GM18868 (cell line): ENCODE measurements at regions not wholly inside any gene's neighbourhood (a gene's known extent, or its start where the extent isn't known, plus 50 kb on each side); places are given as distances from the start of the nearest gene placed in this dataset.

ENCODE experiments used
- ATAC-seq: cut with Tn5 transposase; IDR thresholded peaks from one replicate; pipeline ENCODE4 v1.9.1; 2021; ENCODE audit warnings: mild to moderate bottlenecking, moderate library complexity; ENCODE audit not compliant: unreplicated experiment

DNA sequence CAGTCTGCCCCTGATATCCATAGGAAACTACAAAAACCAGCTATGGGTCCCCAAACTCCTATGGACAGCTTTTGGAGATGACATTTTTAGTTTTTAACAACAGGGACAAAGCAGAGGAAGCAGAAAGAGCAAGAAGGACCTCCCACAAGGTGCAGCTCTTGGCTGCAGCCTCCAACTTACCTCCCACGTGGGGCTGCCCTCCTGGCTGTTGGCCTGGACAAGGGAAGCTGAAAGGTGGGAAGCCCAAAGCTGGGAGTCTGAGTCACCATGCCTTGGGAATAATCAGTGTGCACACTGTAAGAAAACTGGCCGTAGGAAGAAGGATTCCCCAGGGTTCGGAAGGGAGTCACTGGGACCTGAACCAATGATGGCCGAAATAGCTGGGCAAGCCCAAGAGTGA lies 51.8 kb upstream of the PAX1 start:
- ATAC-seq = no peak

DNA sequence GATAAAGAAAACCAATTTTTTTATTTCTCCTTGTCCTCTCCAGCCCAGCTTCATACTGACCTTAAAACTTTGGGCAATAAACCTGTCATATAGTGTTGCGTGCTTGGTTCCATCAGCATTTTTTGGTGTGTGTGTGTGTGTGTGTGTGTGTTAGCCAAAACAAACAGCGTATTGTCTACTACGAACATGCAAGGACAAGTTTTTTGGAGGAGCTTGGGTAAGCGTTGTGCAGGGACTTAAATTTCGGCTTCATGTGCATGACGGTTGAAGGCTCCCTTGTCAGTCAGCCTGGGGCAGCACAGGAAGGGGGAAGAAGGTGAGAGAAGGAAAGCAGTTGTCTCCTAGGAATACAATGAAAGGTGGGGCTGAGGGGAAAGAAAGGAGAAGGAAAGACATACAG lies 62.0 kb upstream of the PAX1 start:
- no peak for ATAC-seq

- no peak for ATAC-seq
Measured at GRCh38 chr20:21640556-21640955, 64.9 kb upstream of the PAX1 start.

- ATAC-seq = no peak
Measured at GRCh38 chr20:21633829-21634228, 71.6 kb upstream of the PAX1 start.

DNA sequence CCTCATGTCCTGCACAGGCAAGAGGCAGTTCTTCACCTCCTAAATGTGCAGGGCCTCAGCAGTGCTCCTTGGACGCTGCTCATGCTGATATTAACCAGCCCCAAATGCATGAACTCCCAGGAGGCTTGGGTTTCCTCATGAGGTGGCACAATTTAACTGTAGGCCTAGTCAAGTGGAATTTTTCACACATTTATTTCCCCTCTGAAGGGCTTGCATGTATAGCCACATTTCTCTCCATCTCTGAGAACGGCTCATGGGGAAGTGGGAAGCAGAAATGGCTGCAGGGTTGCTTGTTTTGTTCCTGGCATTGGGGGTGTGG lies 72.8 kb upstream of the PAX1 start:
- ATAC-seq = no peak

- no peak for ATAC-seq
Measured at GRCh38 chr20:21632031-21632734, 73.3 kb upstream of the PAX1 start.

DNA sequence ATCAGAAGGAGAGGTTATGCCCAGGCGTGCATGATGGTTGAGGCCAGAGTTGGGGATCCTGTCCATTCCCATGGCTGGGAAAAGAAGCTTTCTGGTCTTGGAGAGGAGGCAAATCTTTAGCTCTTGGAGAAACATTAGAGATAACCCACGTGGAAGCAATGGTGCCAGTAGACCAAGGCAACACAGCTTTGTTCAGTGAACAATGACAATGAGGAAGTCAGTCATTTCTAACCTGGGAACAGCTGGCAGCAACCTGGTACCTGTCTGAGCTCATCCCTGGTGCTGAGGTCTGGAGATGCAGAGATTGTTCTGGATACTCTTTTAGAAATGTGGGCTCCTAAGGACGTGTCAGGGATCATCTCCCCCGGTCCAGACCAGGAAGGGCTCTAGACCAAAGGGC lies 76.7 kb upstream of the PAX1 start:
- ATAC-seq = no peak

DNA sequence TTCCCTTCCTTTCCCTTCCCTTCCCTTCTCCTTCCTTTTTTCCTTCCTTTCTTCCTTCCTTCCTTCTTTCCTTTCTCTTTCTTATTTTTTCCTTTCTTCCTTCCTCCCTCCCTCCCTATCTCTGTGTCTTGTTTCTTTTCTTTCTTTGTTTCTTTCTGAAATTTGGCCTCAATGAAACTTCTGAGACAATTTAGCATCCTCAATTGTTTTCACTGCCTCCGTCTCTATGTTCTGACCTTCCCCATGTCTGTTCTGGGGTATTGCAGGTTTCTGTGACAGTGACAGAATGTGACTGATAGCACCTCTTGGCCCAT lies 81.7 kb upstream of the PAX1 start:
- no peak for ATAC-seq

- no peak for ATAC-seq
Measured at GRCh38 chr20:21623074-21623780, 82.2 kb upstream of the PAX1 start.

DNA sequence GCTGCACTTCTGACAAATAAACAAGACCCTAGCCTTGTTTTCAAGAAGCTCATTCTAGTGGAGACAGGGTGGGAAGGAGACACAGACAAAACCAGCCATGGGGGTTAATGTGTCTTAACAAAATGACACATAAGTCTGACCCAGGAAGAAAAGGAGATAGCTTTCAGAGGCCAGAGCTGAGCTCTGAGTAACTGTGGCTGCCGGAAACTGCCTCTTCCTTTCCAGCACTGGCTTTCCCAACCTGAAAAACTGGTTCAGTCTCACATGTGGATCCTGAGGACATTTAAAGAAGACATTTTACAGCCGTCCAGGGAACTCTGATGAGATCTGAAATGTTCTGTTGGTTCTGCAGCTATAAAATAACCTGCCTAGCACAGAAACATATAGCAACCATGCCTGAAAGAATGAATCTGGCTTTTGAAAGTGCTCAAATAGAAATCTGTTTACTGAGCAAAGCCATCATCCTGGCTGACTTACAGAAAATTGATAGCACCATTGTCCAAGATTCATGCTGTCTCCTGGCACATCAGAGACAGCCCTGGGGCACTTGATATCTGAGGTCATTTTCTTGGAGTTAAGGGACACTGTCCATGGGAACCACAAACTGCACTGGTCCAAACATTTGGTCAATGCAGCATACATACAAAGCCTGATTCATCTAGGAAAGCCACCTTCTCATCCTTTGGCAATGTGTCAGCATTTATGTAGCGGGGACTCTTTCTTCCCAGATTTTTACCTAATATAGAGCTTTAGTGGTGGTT lies 83.2 kb upstream of the PAX1 start:
- ATAC-seq = no peak

- ATAC-seq = no peak
Measured at GRCh38 chr20:21618759-21619416, 86.6 kb upstream of the PAX1 start.

GRCh38 chr20:21615617-21616080 lies 89.8 kb upstream of the PAX1 start:
- ATAC-seq = peak; percentile 76

DNA sequence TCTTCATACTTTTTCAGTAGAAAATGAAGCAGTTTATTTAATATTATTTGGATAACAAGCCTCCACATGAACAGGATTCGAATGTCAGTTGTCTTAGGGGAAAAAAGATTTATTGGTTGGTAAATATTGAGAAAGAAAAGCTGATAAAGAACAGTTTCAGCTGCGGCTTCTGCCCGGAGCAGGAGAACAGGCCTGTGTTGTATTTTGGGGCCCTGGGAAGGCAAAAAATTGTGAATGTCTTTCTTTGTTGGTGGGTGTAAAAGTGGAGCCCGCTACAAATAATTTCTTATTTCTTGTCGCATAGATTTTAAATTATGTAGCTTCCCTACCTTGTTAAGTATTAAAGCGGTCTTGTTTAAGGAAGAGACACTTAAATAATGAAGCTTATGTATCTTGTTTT lies 90.5 kb upstream of the PAX1 start:
- no peak for ATAC-seq

- no peak for ATAC-seq
Measured at GRCh38 chr20:21613512-21613911, 92.0 kb upstream of the PAX1 start.

GRCh38 chr20:21609981-21610380 lies 95.5 kb upstream of the PAX1 start:
- ATAC-seq = no peak

GRCh38 chr20:21609221-21609620 lies 95.4 kb upstream of the NKX2-2 start:
- ATAC-seq = no peak

GRCh38 chr20:21608777-21609176 lies 94.9 kb upstream of the NKX2-2 start:
- no peak for ATAC-seq

- no peak for ATAC-seq
Measured at GRCh38 chr20:21607971-21608725, 94.3 kb upstream of the NKX2-2 start.

GRCh38 chr20:21601799-21602198 lies 87.9 kb upstream of the NKX2-2 start:
- no peak for ATAC-seq

GRCh38 chr20:21586682-21587081 lies 72.8 kb upstream of the NKX2-2 start:
- no peak for ATAC-seq
